NCI-H82 treated with DMSO at 0.1 percent for 48 hours (cell line): ENCODE measurements at regions not wholly inside any gene's neighbourhood (a gene's known extent, or its start where the extent isn't known, plus 50 kb on each side); places are given as distances from the start of the nearest gene placed in this dataset.
"Not testable (repeated sequence)": the region's sequence is repeated elsewhere in the genome, so short reads cannot be mapped to it uniquely, and the experiment has no call there.

ENCODE experiments used
- DNase-seq: peaks from one replicate; lab custom pipeline; 2025; ENCODE audit not compliant: unreplicated experiment; lab: John Stamatoyannopoulos, UW

DNA sequence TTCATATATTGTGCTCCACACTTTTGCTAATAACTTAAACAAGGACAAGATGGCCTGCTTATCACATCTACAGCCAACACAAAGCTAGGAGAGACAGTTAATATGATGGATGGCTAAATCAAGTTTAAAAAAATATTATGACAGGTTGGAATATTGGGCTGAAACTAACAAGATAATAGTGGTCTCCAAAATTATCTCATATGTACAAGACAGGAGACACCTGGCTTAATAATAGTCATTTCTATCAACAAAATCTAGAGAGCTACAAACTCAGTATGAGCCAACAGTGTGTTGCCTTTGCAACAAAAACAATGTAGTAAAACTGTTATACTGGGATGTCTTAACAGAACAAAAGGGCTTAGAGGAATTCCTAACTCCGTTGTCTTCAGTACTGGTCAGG lies 317.1 kb upstream of the COL8A1 start:
- no peak for DNase-seq

DNA sequence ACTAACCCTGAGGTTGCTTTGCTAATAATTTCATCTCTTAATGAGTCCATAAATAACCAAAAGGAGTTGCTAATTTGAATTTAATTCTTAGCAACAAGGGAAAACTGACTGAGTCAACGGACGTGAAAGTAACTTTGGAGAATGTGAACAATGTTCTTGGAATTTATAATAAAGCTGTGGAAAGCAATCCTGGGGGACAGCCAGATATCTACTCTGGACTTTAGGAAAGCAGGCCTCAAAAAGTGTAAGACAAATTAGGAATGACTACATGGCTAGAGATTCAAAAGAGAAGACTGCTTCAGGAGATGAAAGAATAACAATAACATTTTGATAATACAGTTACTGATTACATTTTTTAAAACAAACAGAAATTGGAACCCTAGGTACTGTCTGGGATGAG lies 318.4 kb upstream of the COL8A1 start:
- DNase-seq: no peak

DNA sequence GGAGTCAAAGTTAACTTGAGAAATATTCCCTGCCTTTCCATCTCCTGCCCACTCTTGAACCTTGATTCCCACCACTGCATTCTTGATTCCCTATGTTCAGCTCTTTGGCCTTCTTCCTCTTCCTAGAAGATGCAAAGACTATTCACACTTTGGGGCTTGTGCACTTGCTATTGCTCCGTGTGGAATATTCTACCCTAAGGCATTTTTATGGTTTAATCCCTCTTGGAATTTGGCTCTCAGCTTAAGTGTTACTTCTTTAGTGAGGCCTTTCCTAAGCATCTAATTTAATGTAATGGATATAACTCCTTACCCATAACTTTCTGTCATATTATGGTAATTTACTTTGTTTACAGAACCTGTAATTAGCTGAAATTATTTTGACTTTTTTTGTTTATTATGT lies 318.9 kb upstream of the COL8A1 start:
- DNase-seq: no peak

GRCh38 chr3:99317201-99317600 lies 321.2 kb upstream of the COL8A1 start:
- no peak for DNase-seq

DNA sequence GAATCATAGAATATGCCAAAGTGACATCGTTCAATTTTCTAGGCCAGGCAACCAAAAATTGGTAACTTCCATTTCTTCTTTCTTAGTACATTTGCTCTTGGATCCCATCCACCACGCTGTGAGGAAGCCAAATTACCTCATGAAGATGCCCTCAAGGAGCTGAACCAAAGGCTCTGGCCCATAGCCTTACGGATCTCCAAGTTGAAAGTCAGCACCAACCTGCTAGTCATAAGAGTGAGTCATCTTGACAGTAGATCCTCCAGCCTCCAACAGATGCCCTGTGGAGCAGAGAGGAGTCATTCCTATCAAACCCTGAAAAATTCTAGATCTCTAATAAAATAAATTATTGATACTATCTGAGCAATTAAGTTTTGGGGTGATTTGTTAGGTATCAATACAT lies 322.5 kb upstream of the COL8A1 start:
- DNase-seq: no peak

- no peak for DNase-seq
Observed at GRCh38 chr3:99313485-99313884, 324.9 kb upstream of the COL8A1 start.

- no peak for DNase-seq
Observed at GRCh38 chr3:99298661-99299060, 339.7 kb upstream of the COL8A1 start.

DNA sequence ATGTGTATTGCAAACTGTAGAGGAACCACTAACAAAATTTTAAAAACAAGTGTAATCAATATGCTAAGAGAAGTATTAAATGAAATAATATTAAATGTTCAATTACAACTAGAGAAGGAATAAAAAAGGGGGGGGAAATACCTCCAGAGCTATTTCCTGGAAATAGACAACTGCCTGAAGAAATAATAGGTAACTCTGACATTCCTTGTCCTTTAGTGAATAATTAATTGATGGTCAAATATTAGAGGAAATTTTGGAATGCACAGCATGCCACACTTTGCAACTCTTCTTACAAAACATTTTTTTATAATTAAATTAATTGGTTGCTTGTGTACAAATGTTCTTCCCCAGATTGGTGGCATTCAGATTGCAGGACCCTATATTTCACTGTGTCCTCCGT lies 342.6 kb upstream of the COL8A1 start:
- DNase-seq: no peak

DNA sequence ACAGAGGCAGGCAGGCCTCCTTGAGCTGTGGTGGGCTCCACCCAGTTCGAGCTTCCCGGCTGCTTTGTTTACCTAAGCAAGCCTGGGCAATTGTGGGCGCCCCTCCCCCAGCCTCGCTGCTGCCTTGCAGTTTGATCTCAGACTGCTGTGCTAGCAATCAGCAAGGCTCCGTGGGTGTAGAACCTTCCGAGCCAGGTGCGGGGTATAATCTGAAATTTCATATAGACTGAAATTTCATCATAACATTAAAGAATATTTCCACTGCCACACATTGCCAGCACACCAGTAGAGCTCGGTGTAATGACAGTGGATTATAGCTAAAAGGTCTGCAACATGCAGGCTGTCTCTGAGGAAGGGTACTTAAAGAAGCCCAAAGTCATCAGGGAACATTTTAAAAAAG lies 344.3 kb upstream of the COL8A1 start:
- DNase-seq: not testable (repeated sequence)

DNA sequence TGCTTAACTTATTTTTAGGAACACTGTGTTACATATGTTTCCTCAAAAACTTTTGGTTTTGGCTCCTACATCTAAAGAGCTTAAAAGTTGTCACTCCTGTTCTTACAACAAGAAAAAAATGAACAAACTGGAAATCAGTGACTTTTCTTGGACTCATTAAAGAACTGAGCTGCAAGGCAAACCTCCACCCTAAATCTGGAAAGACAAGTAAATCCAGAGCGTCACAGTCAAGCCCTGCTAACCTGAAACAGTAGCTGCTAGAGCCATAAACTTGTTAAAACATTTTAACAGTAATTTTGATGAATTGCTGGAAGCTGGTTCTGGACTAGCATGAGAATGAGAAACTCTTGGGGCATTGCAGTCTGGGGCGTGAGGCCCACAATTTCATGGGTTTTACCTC lies 350.5 kb upstream of the COL8A1 start:
- no peak for DNase-seq

DNA sequence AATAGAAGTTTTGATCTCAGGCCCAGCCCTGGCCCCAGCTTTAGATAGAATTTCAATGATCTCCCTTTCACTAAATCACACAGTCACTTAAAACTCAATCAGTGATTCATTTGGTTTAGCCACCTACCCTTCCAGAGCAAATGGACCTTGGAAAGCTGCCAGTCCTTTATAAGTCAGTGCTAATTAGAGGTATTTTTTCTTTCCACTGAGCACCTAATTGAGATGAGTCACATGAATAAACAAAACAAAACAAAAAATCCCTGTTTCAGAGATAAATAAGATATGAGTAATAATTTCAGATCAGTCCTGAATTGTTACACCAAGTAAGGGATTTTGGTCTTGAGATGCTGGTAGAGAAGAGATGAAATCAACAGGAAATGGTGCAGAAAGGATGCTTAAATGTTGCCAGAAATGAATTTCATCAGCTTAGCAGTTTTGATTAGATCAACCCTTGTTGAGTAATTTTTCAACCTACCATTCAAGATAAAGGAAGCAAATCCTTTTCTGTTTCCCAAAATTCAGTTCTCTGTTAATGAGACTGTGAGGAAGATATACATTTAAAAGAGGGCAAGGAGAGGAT lies 352.0 kb upstream of the COL8A1 start:
- no peak for DNase-seq

- DNase-seq: no peak
Observed at GRCh38 chr3:99269606-99270351, 368.3 kb upstream of the DCBLD2 start.

GRCh38 chr3:99256788-99257187 lies 355.3 kb upstream of the DCBLD2 start:
- DNase-seq: no peak

DNA sequence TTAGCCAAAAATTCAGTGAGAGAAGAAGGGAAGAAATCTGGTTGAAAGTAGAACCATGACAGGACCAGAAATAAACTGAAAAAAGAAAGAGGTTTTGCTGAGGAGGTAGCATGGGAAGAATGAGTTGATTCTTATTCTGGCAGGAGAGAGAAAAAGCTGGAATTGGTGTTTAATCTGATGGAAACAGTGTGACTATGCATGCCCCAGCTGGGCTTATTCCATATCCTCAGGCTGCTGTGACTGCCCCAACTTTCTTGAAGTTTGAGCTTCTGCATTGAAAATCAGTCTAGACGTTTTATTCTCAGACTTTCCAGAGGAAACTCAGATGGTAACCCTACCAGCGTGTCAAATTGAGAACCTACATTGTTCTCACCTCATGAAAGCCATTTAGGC lies 352.5 kb upstream of the DCBLD2 start:
- DNase-seq: no peak

GRCh38 chr3:99250821-99251355 lies 349.4 kb upstream of the DCBLD2 start:
- no peak for DNase-seq

DNA sequence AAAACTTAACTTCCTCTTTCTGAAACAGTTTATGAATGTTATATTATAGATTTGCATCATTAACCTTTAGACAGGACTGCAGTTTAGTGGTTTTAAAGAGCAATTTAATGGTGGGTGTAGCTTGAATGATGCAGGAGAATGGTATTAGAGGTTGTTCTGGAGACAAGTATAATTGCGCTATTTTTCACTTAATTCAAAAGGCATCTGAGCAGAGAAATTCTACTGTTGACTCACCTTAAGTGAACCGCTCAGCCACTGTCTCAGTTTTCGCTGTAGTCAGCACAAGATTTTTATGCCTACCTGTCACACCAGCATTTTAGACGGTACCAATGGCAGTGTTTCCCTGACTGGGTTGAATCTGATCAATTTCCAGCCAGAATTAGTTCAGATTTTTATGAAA lies 348.8 kb upstream of the DCBLD2 start:
- no peak for DNase-seq

DNA sequence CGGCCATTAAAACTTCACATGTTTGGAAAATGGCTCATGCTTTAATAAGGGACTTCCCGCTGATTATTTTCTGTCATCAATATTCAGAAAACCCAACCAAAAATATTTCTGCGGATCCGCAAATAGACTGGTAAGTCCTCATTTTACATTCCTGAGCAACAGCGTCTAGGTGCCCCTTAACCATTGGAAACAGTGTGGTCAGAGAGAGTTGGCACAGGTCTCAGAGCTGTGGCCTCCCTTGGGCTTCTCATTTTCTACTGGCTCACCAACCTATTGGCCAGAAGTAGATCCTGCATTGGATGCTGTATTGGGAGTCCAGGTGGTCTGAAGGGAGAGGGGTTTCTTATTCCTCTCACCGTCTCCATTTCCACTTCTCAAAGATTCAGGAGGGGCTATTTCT lies 348.1 kb upstream of the DCBLD2 start:
- no peak for DNase-seq

- no peak for DNase-seq
Observed at GRCh38 chr3:99248913-99249312, 347.4 kb upstream of the DCBLD2 start.

DNA sequence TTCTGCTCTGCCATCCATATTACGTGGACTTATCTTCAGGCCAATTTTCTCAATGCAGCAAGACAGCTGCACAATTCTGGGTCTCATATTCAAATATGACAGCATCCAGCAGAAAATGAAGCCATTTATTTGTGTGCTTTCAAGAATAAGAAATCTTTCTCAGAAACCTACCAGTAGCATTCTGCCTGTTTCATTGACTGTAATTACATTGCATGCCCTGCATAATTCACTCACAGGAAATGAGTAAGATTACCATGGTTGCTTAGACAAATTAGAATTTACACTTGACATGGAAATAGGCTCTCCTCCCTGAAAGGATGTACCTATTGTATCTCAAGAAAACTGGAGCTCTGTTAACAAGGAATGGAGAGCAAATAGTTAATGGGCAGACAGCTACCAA lies 346.6 kb upstream of the DCBLD2 start:
- DNase-seq: no peak

- no peak for DNase-seq
Observed at GRCh38 chr3:99246010-99246654, 344.6 kb upstream of the DCBLD2 start.

DNA sequence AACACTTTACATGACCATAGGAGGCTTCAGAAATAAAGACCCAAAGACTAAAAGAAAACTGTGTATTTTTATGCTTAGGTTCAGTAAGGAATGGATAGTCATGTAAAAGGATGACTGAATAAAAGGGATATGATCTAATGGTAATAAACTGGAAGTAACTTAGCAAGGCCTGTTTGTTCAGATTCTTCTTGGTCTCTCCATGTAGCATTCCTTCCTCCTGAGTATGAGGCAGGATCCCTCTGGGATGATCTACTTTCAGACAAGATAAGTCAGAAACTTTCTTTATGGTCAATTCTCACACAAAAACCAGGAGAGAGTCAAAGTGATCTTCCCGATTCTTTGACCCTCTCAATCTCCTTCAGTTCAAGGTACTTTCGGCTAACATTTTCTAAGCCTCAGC lies 340.8 kb upstream of the DCBLD2 start:
- DNase-seq: no peak

GRCh38 chr3:99240700-99241099 lies 339.2 kb upstream of the DCBLD2 start:
- DNase-seq: no peak
